SH-SY5Y (cell line): ENCODE measurements at regions not wholly inside any gene's neighbourhood (a gene's known extent, or its start where the extent isn't known, plus 50 kb on each side); places are given as distances from the start of the nearest gene placed in this dataset.

Experiments used
- GATA2 ChIP-seq: IDR thresholded peaks from 2 replicates; pipeline ENCODE4 v1.6.1; 2011; ENCODE audit warnings: mild to moderate bottlenecking, low read depth, low read length
- GATA3 ChIP-seq: IDR thresholded peaks from 2 replicates; pipeline ENCODE4 v1.6.1; 2011; ENCODE audit warnings: low read depth, mild to moderate bottlenecking, low read length, moderate library complexity

DNA sequence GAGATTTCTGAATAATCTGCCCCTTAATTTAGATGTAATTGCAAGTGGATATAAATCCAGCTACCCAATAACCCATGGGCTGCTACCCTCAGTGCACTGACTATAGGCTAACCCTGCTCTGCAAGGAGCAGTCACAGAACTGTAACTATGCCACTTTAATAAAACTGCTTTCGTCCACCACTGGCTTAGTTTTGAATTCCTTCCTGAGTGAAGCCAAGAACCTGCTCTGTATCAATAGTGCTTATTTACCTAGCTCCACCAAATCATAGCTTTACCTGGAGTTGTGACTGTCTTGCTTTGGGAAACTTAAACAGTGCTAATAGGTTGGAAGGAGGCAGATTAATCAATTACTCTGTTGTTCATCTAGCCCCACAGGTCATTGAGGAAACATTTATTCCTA, 1524.4 kb upstream of the SEL1L start:
- no peak for TF ChIP-seq GATA3
- no peak for TF ChIP-seq GATA2
